ENCODE measurements at regions not wholly inside any gene's neighbourhood (a gene's known extent, or its start where the extent isn't known, plus 50 kb on each side); places are given as distances from the start of the nearest gene placed in this dataset.

- peak; percentile 59 for DNase-seq
- in situ Hi-C loops (cut with HindIII; ENCODE audit: low pct_ligation_motif_present, low pct_unique_long_range_greater_than_20kb, low sequenced_read_pairs) = no loop called here
Measured at GRCh38 chr12:25769082-25769945, 189.2 kb upstream of the RASSF8 start.

- DNase-seq = no peak
- in situ Hi-C loops (cut with HindIII; ENCODE audit: low pct_ligation_motif_present, low pct_unique_long_range_greater_than_20kb, low sequenced_read_pairs) = no loop called here
Measured at GRCh38 chr12:25771041-25771440, 187.4 kb upstream of the RASSF8 start.

- in situ Hi-C loops (cut with HindIII; ENCODE audit: low pct_ligation_motif_present, low pct_unique_long_range_greater_than_20kb, low sequenced_read_pairs) = no loop called here
Measured at GRCh38 chr12:25771476-25771875, 187.0 kb upstream of the RASSF8 start.

GRCh38 chr12:25775968-25776367 lies 182.5 kb upstream of the RASSF8 start:
- in situ Hi-C loops (cut with HindIII; ENCODE audit: low pct_ligation_motif_present, low pct_unique_long_range_greater_than_20kb, low sequenced_read_pairs) = no loop called here
- DNase-seq = no peak

More at GRCh38 chr12:25771476-25771875, 187.0 kb upstream of the RASSF8 start:
- DNase-seq = no peak

- no peak for DNase-seq
- in situ Hi-C loops (cut with HindIII; ENCODE audit: low pct_ligation_motif_present, low pct_unique_long_range_greater_than_20kb, low sequenced_read_pairs) = no loop called here
Measured at GRCh38 chr12:25780771-25781170, 177.7 kb upstream of the RASSF8 start.

GRCh38 chr12:25781232-25781631 lies 177.2 kb upstream of the RASSF8 start:
- in situ Hi-C loops (cut with HindIII; ENCODE audit: low pct_ligation_motif_present, low pct_unique_long_range_greater_than_20kb, low sequenced_read_pairs) = no loop called here
- DNase-seq = no peak

GRCh38 chr12:25783566-25783965 lies 174.9 kb upstream of the RASSF8 start:
- in situ Hi-C loops (cut with HindIII; ENCODE audit: low pct_ligation_motif_present, low pct_unique_long_range_greater_than_20kb, low sequenced_read_pairs) = no loop called here
- no peak for DNase-seq

- in situ Hi-C loops (cut with HindIII; ENCODE audit: low pct_ligation_motif_present, low pct_unique_long_range_greater_than_20kb, low sequenced_read_pairs) = no loop called here
- DNase-seq = no peak
Measured at GRCh38 chr12:25784669-25785068, 173.8 kb upstream of the RASSF8 start.

GRCh38 chr12:25785134-25785533 lies 173.3 kb upstream of the RASSF8 start:
- DNase-seq = no peak
- in situ Hi-C loops (cut with HindIII; ENCODE audit: low pct_ligation_motif_present, low pct_unique_long_range_greater_than_20kb, low sequenced_read_pairs) = no loop called here

- in situ Hi-C loops (cut with HindIII; ENCODE audit: low pct_ligation_motif_present, low pct_unique_long_range_greater_than_20kb, low sequenced_read_pairs) = no loop called here
- DNase-seq = no peak
Measured at GRCh38 chr12:25787701-25788100, 170.8 kb upstream of the RASSF8 start.

- no peak for DNase-seq
- in situ Hi-C loops (cut with HindIII; ENCODE audit: low pct_ligation_motif_present, low pct_unique_long_range_greater_than_20kb, low sequenced_read_pairs) = no loop called here
Measured at GRCh38 chr12:25788707-25789442, 169.6 kb upstream of the RASSF8 start.

- DNase-seq = no peak
- in situ Hi-C loops (cut with HindIII; ENCODE audit: low pct_ligation_motif_present, low pct_unique_long_range_greater_than_20kb, low sequenced_read_pairs) = no loop called here
Measured at GRCh38 chr12:25789541-25789944, 168.9 kb upstream of the RASSF8 start.

GRCh38 chr12:25792031-25792430 lies 166.5 kb upstream of the RASSF8 start:
- no peak for DNase-seq
- in situ Hi-C loops (cut with HindIII; ENCODE audit: low pct_ligation_motif_present, low pct_unique_long_range_greater_than_20kb, low sequenced_read_pairs) = no loop called here

GRCh38 chr12:25793196-25793595 lies 165.3 kb upstream of the RASSF8 start:
- in situ Hi-C loops (cut with HindIII; ENCODE audit: low pct_ligation_motif_present, low pct_unique_long_range_greater_than_20kb, low sequenced_read_pairs) = no loop called here
- DNase-seq = no peak

GRCh38 chr12:25794571-25794970 lies 163.9 kb upstream of the RASSF8 start:
- in situ Hi-C loops (cut with HindIII; ENCODE audit: low pct_ligation_motif_present, low pct_unique_long_range_greater_than_20kb, low sequenced_read_pairs) = no loop called here
- DNase-seq = no peak

- no peak for DNase-seq
- in situ Hi-C loops (cut with HindIII; ENCODE audit: low pct_ligation_motif_present, low pct_unique_long_range_greater_than_20kb, low sequenced_read_pairs) = no loop called here
Measured at GRCh38 chr12:25796523-25797000, 161.9 kb upstream of the RASSF8 start.

- in situ Hi-C loops (cut with HindIII; ENCODE audit: low pct_ligation_motif_present, low pct_unique_long_range_greater_than_20kb, low sequenced_read_pairs) = no loop called here
- peak; percentile 44 for DNase-seq
Measured at GRCh38 chr12:25797386-25797785, 161.1 kb upstream of the RASSF8 start.

- DNase-seq = no peak
- in situ Hi-C loops (cut with HindIII; ENCODE audit: low pct_ligation_motif_present, low pct_unique_long_range_greater_than_20kb, low sequenced_read_pairs) = no loop called here
Measured at GRCh38 chr12:25797949-25798348, 160.5 kb upstream of the RASSF8 start.

- in situ Hi-C loops (cut with HindIII; ENCODE audit: low pct_ligation_motif_present, low pct_unique_long_range_greater_than_20kb, low sequenced_read_pairs) = no loop called here
- DNase-seq = no peak
Measured at GRCh38 chr12:25800101-25800500, 158.4 kb upstream of the RASSF8 start.

GRCh38 chr12:25801734-25802133 lies 156.7 kb upstream of the RASSF8 start:
- in situ Hi-C loops (cut with HindIII; ENCODE audit: low pct_ligation_motif_present, low pct_unique_long_range_greater_than_20kb, low sequenced_read_pairs) = no loop called here
- no peak for DNase-seq

All from ACHN (cell line).